ENCODE measurements at regions not wholly inside any gene's neighbourhood (a gene's known extent, or its start where the extent isn't known, plus 50 kb on each side); places are given as distances from the start of the nearest gene placed in this dataset.

DNA sequence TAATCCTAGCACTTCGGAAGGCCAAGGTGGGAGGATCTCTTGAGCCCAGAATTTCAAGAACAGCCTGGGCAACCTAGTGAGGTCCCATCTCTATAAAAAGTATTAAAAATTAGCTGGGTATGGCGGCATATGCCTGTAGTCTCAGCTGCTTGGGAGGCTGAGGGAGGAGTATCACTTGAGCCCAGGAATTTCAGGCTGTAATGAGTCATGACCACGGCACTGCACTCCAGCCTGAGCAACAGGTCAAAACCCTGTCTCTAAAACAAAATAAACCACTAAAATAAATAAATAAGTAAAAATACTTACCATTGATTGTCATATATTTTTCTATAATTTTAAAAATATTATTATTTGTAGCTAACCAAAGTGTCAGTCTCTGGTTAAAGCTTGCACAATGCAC, 315.6 kb upstream of the SMIM31 start:
- TF ChIP-seq, protein P1, sequence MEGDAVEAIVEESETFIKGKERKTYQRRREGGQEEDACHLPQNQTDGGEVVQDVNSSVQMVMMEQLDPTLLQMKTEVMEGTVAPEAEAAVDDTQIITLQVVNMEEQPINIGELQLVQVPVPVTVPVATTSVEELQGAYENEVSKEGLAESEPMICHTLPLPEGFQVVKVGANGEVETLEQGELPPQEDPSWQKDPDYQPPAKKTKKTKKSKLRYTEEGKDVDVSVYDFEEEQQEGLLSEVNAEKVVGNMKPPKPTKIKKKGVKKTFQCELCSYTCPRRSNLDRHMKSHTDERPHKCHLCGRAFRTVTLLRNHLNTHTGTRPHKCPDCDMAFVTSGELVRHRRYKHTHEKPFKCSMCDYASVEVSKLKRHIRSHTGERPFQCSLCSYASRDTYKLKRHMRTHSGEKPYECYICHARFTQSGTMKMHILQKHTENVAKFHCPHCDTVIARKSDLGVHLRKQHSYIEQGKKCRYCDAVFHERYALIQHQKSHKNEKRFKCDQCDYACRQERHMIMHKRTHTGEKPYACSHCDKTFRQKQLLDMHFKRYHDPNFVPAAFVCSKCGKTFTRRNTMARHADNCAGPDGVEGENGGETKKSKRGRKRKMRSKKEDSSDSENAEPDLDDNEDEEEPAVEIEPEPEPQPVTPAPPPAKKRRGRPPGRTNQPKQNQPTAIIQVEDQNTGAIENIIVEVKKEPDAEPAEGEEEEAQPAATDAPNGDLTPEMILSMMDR (IDR thresholded peaks at IDR 0.05; ENCODE audit: low read depth, low read length): no peak
- no peak for DNase-seq (ENCODE audit: extremely low read depth, low read depth)

DNA sequence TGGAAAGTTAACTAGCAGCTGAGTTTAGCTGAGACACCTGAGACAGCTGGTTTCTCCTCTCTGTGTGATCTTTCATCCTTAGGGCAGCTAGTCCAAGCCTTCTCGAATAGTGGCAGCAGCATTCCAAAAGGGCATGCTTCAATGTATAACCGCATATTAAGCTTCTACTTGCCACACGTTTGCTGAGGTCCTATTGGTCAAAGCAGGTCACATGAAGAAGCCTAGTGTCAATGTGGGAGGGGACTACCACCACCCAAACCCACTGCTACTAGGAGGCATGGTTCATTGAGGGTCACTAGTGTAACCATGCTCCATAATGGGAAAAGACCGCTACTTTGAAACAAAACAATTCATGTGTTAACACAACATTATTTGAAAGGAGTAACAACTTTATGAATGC, 314.9 kb upstream of the SMIM31 start:
- TF ChIP-seq, protein P1 (IDR thresholded peaks at IDR 0.05; ENCODE audit: low read depth, low read length): no peak

DNA sequence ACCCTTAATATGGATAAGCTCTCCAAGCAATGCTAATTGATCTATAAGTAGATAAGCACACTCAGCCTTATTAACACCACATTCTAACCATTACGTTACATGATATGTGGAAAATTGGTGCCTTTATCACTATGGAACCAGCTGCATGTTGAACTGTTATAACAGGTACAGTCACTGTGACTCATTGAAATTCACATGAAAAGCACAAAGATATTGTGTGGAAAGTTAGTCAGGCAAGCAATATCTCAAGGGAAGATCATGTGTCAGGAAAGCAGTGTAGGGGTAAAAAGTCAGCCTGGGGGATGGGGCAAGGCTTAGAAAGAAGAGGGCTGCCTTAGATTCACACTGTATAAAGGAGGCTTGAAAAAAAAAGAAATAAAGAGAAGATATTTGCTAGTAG, 313.7 kb upstream of the SMIM31 start:
- TF ChIP-seq, protein P1 (IDR thresholded peaks at IDR 0.05; ENCODE audit: low read depth, low read length): no peak
- DNase-seq (ENCODE audit: extremely low read depth, low read depth): no peak

More for the DNA sequence above, 314.9 kb upstream of the SMIM31 start:
- no peak for DNase-seq (ENCODE audit: extremely low read depth, low read depth)

DNA sequence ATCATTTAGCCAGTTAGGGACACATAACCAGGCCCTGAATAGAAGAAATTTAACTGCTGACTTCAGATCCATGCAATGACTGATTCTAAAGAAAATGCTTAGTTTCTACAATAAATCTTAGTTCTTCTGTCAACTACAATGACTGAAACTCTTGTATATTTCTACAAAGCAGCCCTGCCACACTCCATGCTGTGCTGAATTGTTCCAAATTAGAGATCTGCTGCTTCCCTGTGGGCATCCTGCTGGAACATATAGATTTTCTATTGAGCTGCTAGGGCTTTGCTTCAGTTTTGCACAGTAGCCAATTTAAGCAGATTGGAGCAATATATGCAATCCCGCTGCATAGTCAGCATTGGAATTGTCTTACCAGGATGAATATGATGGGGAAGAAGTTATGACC, 312.8 kb upstream of the SMIM31 start:
- TF ChIP-seq, protein P1 (IDR thresholded peaks at IDR 0.05; ENCODE audit: low read depth, low read length): no peak
- DNase-seq (ENCODE audit: extremely low read depth, low read depth): no peak

DNA sequence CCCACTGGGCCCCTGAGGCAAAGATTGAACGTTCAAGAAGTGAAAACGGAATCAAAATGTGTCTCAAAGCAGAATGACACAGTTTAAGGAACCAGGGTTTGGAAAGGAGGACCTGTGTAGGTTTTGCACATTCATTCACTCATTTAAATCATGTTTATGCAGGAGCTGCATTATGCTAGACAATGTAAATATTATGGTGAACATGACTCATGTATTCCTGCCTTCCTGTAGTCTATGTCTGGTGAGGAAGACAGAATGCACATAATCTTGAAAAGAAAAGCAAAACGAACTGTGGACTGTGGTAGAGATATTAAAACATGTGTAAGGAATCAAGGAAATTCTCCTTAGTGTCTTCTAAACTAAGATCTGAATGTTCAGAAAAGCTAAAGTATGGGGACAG, 311.8 kb upstream of the SMIM31 start:
- DNase-seq (ENCODE audit: extremely low read depth, low read depth): no peak

DNA sequence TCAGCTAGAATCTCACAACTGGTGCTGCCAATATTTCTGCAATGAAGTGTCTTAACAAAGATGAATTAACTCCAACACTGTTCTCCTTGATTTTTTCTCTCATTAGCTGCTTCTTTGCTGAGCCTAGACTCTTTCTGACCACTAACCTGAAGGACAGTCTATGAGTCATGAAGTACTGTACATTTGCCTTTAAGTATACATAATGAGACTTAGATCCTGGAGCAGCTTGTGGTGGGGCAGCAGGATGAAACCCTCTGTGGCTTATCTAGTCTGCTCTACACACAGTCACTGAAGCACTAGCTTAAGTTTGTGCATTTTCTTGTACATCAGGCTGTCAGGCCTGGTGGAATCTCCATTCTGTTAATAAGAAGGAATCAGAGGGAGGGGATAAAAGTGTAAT, 307.4 kb upstream of the SMIM31 start:
- TF ChIP-seq, protein P1 (IDR thresholded peaks at IDR 0.05; ENCODE audit: low read depth, low read length): no peak
- no peak for DNase-seq (ENCODE audit: extremely low read depth, low read depth)

More for the DNA sequence above, 311.8 kb upstream of the SMIM31 start:
- TF ChIP-seq, protein P1 (IDR thresholded peaks at IDR 0.05; ENCODE audit: low read depth, low read length): no peak

DNA sequence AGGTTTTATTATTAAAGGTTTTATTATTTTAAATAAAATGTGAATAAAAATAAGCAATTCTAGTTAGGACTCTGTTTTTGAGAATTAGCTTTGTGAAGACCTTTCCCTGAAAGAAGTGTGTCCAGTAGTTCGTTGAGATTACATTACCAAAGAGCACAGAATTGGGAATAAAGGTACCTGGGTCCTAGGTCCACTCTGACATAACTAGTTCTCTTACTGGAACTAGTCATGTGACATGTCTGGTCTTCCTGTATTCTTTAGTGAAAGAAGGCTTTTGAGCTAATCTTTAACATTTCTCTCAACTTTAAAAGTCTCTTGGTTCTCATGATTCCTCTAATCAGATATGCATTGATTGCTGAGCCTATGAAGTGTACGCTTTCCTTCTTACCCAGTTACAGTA, 292.0 kb upstream of the SMIM31 start:
- TF ChIP-seq, protein P1 (IDR thresholded peaks at IDR 0.05; ENCODE audit: low read depth, low read length): no peak

More for the DNA sequence above, 292.0 kb upstream of the SMIM31 start:
- no peak for DNase-seq (ENCODE audit: extremely low read depth, low read depth)

Measured in AG09319 (cell line).